GM18502 (cell line): ENCODE measurements at regions not wholly inside any gene's neighbourhood (a gene's known extent, or its start where the extent isn't known, plus 50 kb on each side); places are given as distances from the start of the nearest gene placed in this dataset.

Source experiments
- ATAC-seq: cut with Tn5 transposase; IDR thresholded peaks from one replicate; pipeline ENCODE4 v1.9.1; 2021; ENCODE audit warnings: mild to moderate bottlenecking; ENCODE audit not compliant: unreplicated experiment, poor library complexity

- ATAC-seq = no peak
These were observed 337.9 kb downstream of the IRX1 start for GRCh38 chr5:3933536-3933935.

GRCh38 chr5:3933966-3934365, 338.3 kb downstream of the IRX1 start:
- no peak for ATAC-seq

- ATAC-seq = no peak
These were observed 348.2 kb downstream of the IRX1 start for GRCh38 chr5:3943859-3944258.

GRCh38 chr5:3944930-3945329, 349.3 kb downstream of the IRX1 start:
- no peak for ATAC-seq

- ATAC-seq = no peak
These were observed 353.2 kb downstream of the IRX1 start for GRCh38 chr5:3948838-3949237.

GRCh38 chr5:3954199-3954598, 358.6 kb downstream of the IRX1 start:
- ATAC-seq = no peak

GRCh38 chr5:3954633-3955032, 359.0 kb downstream of the IRX1 start:
- ATAC-seq = no peak

GRCh38 chr5:3957658-3958057, 362.0 kb downstream of the IRX1 start:
- ATAC-seq = no peak

- no peak for ATAC-seq
These were observed 362.8 kb downstream of the IRX1 start for GRCh38 chr5:3958389-3958788.

GRCh38 chr5:3962113-3962512, 366.5 kb downstream of the IRX1 start:
- no peak for ATAC-seq

- ATAC-seq = no peak
These were observed 368.0 kb downstream of the IRX1 start for GRCh38 chr5:3963652-3964051.

- ATAC-seq = no peak
These were observed 384.5 kb downstream of the IRX1 start for GRCh38 chr5:3980156-3980555.

- no peak for ATAC-seq
These were observed 392.2 kb downstream of the IRX1 start for GRCh38 chr5:3987867-3988266.

- no peak for ATAC-seq
These were observed 398.3 kb downstream of the IRX1 start for GRCh38 chr5:3993856-3994473.

- ATAC-seq = no peak
These were observed 399.0 kb downstream of the IRX1 start for GRCh38 chr5:3994628-3995027.

- no peak for ATAC-seq
These were observed 400.5 kb downstream of the IRX1 start for GRCh38 chr5:3995954-3996619.

GRCh38 chr5:3996707-3997336, 401.2 kb downstream of the IRX1 start:
- no peak for ATAC-seq

GRCh38 chr5:3997670-3998069, 402.0 kb downstream of the IRX1 start:
- no peak for ATAC-seq

- no peak for ATAC-seq
These were observed 404.3 kb downstream of the IRX1 start for GRCh38 chr5:3999929-4000328.

- no peak for ATAC-seq
These were observed 405.4 kb downstream of the IRX1 start for GRCh38 chr5:4001004-4001403.

GRCh38 chr5:4001758-4002533, 406.3 kb downstream of the IRX1 start:
- no peak for ATAC-seq
